Lung (tissue), 11 donors: ENCODE measurements at regions not wholly inside any gene's neighbourhood (a gene's known extent, or its start where the extent isn't known, plus 50 kb on each side); places are given as distances from the start of the nearest gene placed in this dataset.

Experiments used
- ATAC-seq: fragments of 200-7000 bp; cut with Tn5 transposase; one replicate; pipeline ENCODE4 v1.9.1; 2020; ENCODE audit warnings: moderate number of reproducible peaks; ENCODE audit not compliant: insufficient read depth, low FRiP score
- DNase-seq, 3 donors: peaks; one replicate each; pipeline ENCODE4 v3.0.0-alpha.2; 2013 to 2017
- H3K27ac ChIP-seq, 2 donors: one replicate each; pipeline ENCODE4 v1.5.1; 2013; ENCODE audit warnings: mild to moderate bottlenecking in 2 of 2, moderate library complexity in 2 of 2, control low read depth in 1 of 2, inconsistent platforms in 1 of 2, low read depth in 1 of 2, low read length in 1 of 2
- H3K27me3 ChIP-seq, 3 donors: one replicate each; pipeline ENCODE4 v1.5.1; 2013; ENCODE audit warnings: low read length in 2 of 3; ENCODE audit not compliant: control insufficient read depth in 3 of 3, insufficient read depth in 3 of 3
- H3K36me3 ChIP-seq, 4 donors: one replicate each; pipeline ENCODE4 v1.5.1; 2013; ENCODE audit warnings: low read length in 4 of 4, mild to moderate bottlenecking in 1 of 4, moderate library complexity in 1 of 4; ENCODE audit not compliant: control insufficient read depth in 4 of 4, insufficient read depth in 4 of 4
- H3K4me1 ChIP-seq, 5 donors: one replicate each; pipeline ENCODE4 v1.5.1; 2013; ENCODE audit warnings: low read length in 5 of 5, mild to moderate bottlenecking in 2 of 5, moderate library complexity in 1 of 5; ENCODE audit not compliant: control insufficient read depth in 5 of 5, insufficient read depth in 5 of 5
- H3K4me3 ChIP-seq: one replicate; pipeline ENCODE4 v1.5.1; 2013; ENCODE audit warnings: mild to moderate bottlenecking, control low read depth, moderate library complexity
- H3K9ac ChIP-seq, 2 donors: one replicate each; pipeline ENCODE4 v1.5.1; 2013; ENCODE audit warnings: low read length in 2 of 2, control low read depth in 1 of 2; ENCODE audit not compliant: insufficient read depth in 1 of 2
- H3K9me3 ChIP-seq, 4 donors: one replicate each; pipeline ENCODE4 v1.5.1; 2013; ENCODE audit warnings: low read length in 3 of 4, mild to moderate bottlenecking in 1 of 4, moderate library complexity in 1 of 4; ENCODE audit not compliant: control insufficient read depth in 4 of 4, insufficient read depth in 3 of 4
- WGBS, 2 donors: extraction: QIAGEN DNeasy Blood & Tissue Kit; methylation state at CpG; one replicate each; pipeline ENCODE4 v1.1.7; 2013; 5-methylcytosine and 5-hydroxymethylcytosine counted together
- TF ChIP-seq, protein P1 (sequence below): IDR thresholded peaks from 2 replicates; pipeline ENCODE4 v1.5.1; 2012; ENCODE audit warnings: mild to moderate bottlenecking; ENCODE audit errors: control extremely low read depth, extremely low read depth
- donor health status: control.
- donor health status: control.
- donor health status: Bipolar disorder and iron deficiency.
- donor health status: healthy.
- donor health status: DM: yes; HTN: yes; CAD: no.

GRCh38 chr17:53336281-53336680, 486.4 kb upstream of the KIF2B start:
- DNase-seq (no peak), ATAC-seq (no peak)
- Histone ChIP-seq H3K4me1 (no peaks in the 10 kb centered on the region), H3K27ac (no peak overlapping the region), H3K36me3 (no peaks in the 10 kb centered on the region), H3K27me3 (no peaks in the 10 kb centered on the region), H3K9ac (no peak overlapping the region), H3K4me3 (no peak overlapping the region), H3K9me3 (peaks cover 0 to 2% (median 0%) of the 10 kb centered on the region in 4 donors)
- WGBS, 2 donors: 39 to 62% methylated on average over 3 to 4 of the region's 4 CpGs
- TF ChIP-seq, protein P1, sequence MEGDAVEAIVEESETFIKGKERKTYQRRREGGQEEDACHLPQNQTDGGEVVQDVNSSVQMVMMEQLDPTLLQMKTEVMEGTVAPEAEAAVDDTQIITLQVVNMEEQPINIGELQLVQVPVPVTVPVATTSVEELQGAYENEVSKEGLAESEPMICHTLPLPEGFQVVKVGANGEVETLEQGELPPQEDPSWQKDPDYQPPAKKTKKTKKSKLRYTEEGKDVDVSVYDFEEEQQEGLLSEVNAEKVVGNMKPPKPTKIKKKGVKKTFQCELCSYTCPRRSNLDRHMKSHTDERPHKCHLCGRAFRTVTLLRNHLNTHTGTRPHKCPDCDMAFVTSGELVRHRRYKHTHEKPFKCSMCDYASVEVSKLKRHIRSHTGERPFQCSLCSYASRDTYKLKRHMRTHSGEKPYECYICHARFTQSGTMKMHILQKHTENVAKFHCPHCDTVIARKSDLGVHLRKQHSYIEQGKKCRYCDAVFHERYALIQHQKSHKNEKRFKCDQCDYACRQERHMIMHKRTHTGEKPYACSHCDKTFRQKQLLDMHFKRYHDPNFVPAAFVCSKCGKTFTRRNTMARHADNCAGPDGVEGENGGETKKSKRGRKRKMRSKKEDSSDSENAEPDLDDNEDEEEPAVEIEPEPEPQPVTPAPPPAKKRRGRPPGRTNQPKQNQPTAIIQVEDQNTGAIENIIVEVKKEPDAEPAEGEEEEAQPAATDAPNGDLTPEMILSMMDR: no peak

- H3K9me3 ChIP-seq: peaks cover 0 to 2% (median 0%) of the 10 kb centered on the region in 4 donors
- no peak overlapping the region for H3K9ac ChIP-seq
- H3K36me3 ChIP-seq: no peaks in the 10 kb centered on the region
- no peak for ATAC-seq
- 87 to 92% methylated on average over 1 of the region's 1 CpG for WGBS, 2 donors
- H3K4me3 ChIP-seq: no peak overlapping the region
- H3K27me3 ChIP-seq: no peaks in the 10 kb centered on the region
- H3K27ac ChIP-seq: no peak overlapping the region
- H3K4me1 ChIP-seq: no peaks in the 10 kb centered on the region
- DNase-seq: no peak
- TF ChIP-seq, protein P1: no peak
Observed at GRCh38 chr17:53335443-53335842, 487.3 kb upstream of the KIF2B start.

GRCh38 chr17:53330756-53331155, 492.0 kb upstream of the KIF2B start:
- no peak for ATAC-seq
- TF ChIP-seq, protein P1: no peak
- no peaks in the 10 kb centered on the region for H3K9me3 ChIP-seq
- no peaks in the 10 kb centered on the region for H3K36me3 ChIP-seq
- H3K4me3 ChIP-seq: no peak overlapping the region
- H3K27ac ChIP-seq: no peak overlapping the region
- no peaks in the 10 kb centered on the region for H3K27me3 ChIP-seq
- no peak for DNase-seq
- H3K4me1 ChIP-seq: no peaks in the 10 kb centered on the region
- no peak overlapping the region for H3K9ac ChIP-seq
- 83 to 86% methylated on average over 2 of the region's 2 CpGs for WGBS, 2 donors

- H3K9me3 ChIP-seq: no peaks in the 10 kb centered on the region
- TF ChIP-seq, protein P1: no peak
- H3K4me3 ChIP-seq: no peak overlapping the region
- DNase-seq (no peak), ATAC-seq (no peak)
- H3K4me1 ChIP-seq: no peaks in the 10 kb centered on the region
- H3K36me3 ChIP-seq: no peaks in the 10 kb centered on the region
- H3K9ac ChIP-seq: no peak overlapping the region
- no peaks in the 10 kb centered on the region for H3K27me3 ChIP-seq
- WGBS, 2 donors: 71 to 88% methylated on average over 2 of the region's 2 CpGs
- H3K27ac ChIP-seq: no peak overlapping the region
Observed at GRCh38 chr17:53321651-53322050, 501.1 kb upstream of the KIF2B start.
